ENCODE measurements at regions not wholly inside any gene's neighbourhood (a gene's known extent, or its start where the extent isn't known, plus 50 kb on each side); places are given as distances from the start of the nearest gene placed in this dataset.

DNA sequence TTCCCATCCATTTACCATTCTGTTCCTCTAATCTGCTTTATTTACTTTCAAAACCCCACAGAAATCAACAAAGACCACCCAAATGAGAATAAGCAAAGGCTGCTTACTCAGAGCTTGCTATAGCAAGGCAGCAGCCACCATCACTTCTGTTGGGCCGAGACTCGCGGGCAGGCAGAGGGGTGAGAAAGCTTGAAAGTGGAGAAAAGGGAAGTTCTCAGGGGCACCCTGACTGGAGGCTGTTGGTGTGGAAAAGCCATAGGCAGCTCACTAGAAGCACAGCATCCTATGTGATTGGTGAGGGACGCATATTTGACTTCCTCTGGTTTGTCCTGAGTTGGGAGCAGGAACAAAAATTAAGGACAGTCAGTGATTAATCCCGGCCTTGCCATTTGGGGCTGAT is 269.7 kb upstream of the THSD7B start:
- ChIA-PET CTCF (no interaction called here), POLR2A (ENCODE audit: low non-redundant PET) (no interaction called here)
- no peak for DNase-seq (ENCODE audit: low spot score)
- no peak for TF ChIP-seq EZH2 (IDR thresholded peaks at IDR 0.05; ENCODE audit: borderline replicate concordance, low read depth, low read length, poor library complexity, severe bottlenecking)
- TF ChIP-seq, protein P1, sequence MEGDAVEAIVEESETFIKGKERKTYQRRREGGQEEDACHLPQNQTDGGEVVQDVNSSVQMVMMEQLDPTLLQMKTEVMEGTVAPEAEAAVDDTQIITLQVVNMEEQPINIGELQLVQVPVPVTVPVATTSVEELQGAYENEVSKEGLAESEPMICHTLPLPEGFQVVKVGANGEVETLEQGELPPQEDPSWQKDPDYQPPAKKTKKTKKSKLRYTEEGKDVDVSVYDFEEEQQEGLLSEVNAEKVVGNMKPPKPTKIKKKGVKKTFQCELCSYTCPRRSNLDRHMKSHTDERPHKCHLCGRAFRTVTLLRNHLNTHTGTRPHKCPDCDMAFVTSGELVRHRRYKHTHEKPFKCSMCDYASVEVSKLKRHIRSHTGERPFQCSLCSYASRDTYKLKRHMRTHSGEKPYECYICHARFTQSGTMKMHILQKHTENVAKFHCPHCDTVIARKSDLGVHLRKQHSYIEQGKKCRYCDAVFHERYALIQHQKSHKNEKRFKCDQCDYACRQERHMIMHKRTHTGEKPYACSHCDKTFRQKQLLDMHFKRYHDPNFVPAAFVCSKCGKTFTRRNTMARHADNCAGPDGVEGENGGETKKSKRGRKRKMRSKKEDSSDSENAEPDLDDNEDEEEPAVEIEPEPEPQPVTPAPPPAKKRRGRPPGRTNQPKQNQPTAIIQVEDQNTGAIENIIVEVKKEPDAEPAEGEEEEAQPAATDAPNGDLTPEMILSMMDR (conservative IDR thresholded peaks at IDR 0.05; ENCODE audit: low read depth, low read length) = no peak
- intact Hi-C loops (cut with micrococcal nuclease; ENCODE audit: unreplicated experiment) = no loop called here
- BruUV-seq (replicated peaks) = no TSS peak
- Histone ChIP-seq H3K27me3 (replicated peaks; ENCODE audit: insufficient read depth, low read depth, low read length, poor library complexity) (no peaks in the 10 kb centered on the region), H3K9me3 (ENCODE audit: low read depth, low read length, poor library complexity, severe bottlenecking) (no peaks in the 10 kb centered on the region), H3K4me3 (ENCODE audit: low read depth, low read length, poor library complexity, severe bottlenecking) (no peak overlapping the region), H3K27ac (ENCODE audit: low read depth, low read length, poor library complexity, severe bottlenecking) (no peak overlapping the region), H3K4me1 (ENCODE audit: insufficient read depth, low read length, poor library complexity, severe bottlenecking) (no peaks in the 10 kb centered on the region), H3K36me3 (ENCODE audit: insufficient read depth, low read length, poor library complexity, severe bottlenecking) (no peaks in the 10 kb centered on the region)

DNA sequence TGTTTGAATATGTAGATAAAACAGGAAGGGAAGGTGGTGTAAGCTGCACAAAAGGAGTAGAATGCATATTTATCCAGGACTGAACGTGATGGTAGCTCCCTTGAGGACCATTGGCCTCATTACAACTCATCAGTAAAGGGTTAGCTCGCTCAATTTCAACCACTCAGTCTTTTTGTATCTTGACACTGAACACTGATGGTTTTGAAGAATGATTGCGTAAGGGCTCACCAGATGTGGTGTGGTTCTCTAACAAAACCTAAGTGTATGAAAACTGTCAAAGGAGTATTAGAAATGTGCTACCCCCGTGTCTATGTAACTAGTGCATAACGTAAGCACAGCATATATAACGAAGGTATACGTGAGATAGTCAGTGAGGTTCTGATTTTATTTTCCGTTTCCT is 272.4 kb upstream of the THSD7B start:
- Histone ChIP-seq H3K36me3 (ENCODE audit: insufficient read depth, low read length, poor library complexity, severe bottlenecking) (no peaks in the 10 kb centered on the region), H3K27me3 (replicated peaks; ENCODE audit: insufficient read depth, low read depth, low read length, poor library complexity) (no peaks in the 10 kb centered on the region), H3K9me3 (ENCODE audit: low read depth, low read length, poor library complexity, severe bottlenecking) (no peaks in the 10 kb centered on the region), H3K27ac (ENCODE audit: low read depth, low read length, poor library complexity, severe bottlenecking) (no peak overlapping the region), H3K4me3 (ENCODE audit: low read depth, low read length, poor library complexity, severe bottlenecking) (no peak overlapping the region), H3K4me1 (ENCODE audit: insufficient read depth, low read length, poor library complexity, severe bottlenecking) (no peaks in the 10 kb centered on the region)
- CTCF ChIA-PET = no interaction called here
- POLR2A ChIA-PET (ENCODE audit: low non-redundant PET) = no interaction called here
- intact Hi-C loops (cut with micrococcal nuclease; ENCODE audit: unreplicated experiment) = no loop called here
- TF ChIP-seq, protein P1 (conservative IDR thresholded peaks at IDR 0.05; ENCODE audit: low read depth, low read length) = no peak
- no peak for TF ChIP-seq EZH2 (IDR thresholded peaks at IDR 0.05; ENCODE audit: borderline replicate concordance, low read depth, low read length, poor library complexity, severe bottlenecking)
- no TSS peak for BruUV-seq (replicated peaks)
- no peak for DNase-seq (ENCODE audit: low spot score)

DNA sequence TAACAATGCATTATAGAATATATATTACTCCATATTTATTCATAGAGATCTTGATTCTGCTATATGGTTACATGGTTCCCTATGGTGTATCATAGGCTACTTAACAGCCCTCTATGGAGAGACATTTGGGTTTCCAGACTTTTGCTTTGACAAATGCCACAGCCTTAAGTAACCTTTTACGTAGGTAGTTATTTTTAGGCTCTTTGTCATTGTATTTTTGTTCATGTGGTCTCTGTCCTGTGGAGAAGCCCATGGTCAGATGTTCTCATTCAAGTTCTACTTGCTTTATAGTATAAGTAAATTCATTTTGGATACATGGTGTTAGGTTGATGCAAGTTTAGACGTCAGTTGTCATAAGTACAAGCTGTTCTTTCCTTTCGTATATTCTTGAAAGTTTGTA is 275.2 kb upstream of the THSD7B start:
- Histone ChIP-seq H3K27me3 (replicated peaks; ENCODE audit: insufficient read depth, low read depth, low read length, poor library complexity) (peaks cover 3% of the 10 kb centered on the region), H3K4me3 (ENCODE audit: low read depth, low read length, poor library complexity, severe bottlenecking) (no peak overlapping the region), H3K27ac (ENCODE audit: low read depth, low read length, poor library complexity, severe bottlenecking) (no peak overlapping the region), H3K9me3 (ENCODE audit: low read depth, low read length, poor library complexity, severe bottlenecking) (no peaks in the 10 kb centered on the region), H3K4me1 (ENCODE audit: insufficient read depth, low read length, poor library complexity, severe bottlenecking) (no peaks in the 10 kb centered on the region), H3K36me3 (ENCODE audit: insufficient read depth, low read length, poor library complexity, severe bottlenecking) (no peaks in the 10 kb centered on the region)
- no TSS peak for BruUV-seq (replicated peaks)
- intact Hi-C loops (cut with micrococcal nuclease; ENCODE audit: unreplicated experiment) = no loop called here
- TF ChIP-seq, protein P1 (conservative IDR thresholded peaks at IDR 0.05; ENCODE audit: low read depth, low read length) = no peak
- TF ChIP-seq EZH2 (IDR thresholded peaks at IDR 0.05; ENCODE audit: borderline replicate concordance, low read depth, low read length, poor library complexity, severe bottlenecking) = no peak
- no peak for DNase-seq (ENCODE audit: low spot score)
- ChIA-PET POLR2A (ENCODE audit: low non-redundant PET) (no interaction called here), CTCF (no interaction called here)
